HG03103 (cell line): ENCODE measurements at regions not wholly inside any gene's neighbourhood (a gene's known extent, or its start where the extent isn't known, plus 50 kb on each side); places are given as distances from the start of the nearest gene placed in this dataset.

Experiments used
- ATAC-seq: cut with Tn5 transposase; IDR thresholded peaks from one replicate; pipeline ENCODE4 v1.9.1; 2021; ENCODE audit warnings: low read depth; ENCODE audit not compliant: unreplicated experiment

DNA sequence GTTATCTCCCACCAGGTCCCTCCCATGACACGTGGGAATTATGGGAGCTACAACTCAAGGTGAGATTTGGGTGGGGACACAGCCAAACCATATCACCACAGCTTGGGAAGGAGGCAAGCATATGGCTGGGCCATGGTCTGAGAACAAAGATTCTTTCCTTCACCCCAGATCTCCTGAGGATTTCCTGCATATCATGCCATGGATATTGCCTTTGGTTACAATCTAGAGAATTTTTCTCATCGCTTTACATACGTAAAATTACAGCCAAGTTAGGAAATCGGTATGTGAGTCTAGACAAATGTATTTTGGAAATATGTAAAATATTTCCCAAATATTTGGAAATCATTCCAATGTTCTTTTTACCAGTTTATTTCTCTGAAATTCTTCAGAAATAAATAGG is 398.3 kb downstream of the RFC3 start:
- no peak for ATAC-seq

DNA sequence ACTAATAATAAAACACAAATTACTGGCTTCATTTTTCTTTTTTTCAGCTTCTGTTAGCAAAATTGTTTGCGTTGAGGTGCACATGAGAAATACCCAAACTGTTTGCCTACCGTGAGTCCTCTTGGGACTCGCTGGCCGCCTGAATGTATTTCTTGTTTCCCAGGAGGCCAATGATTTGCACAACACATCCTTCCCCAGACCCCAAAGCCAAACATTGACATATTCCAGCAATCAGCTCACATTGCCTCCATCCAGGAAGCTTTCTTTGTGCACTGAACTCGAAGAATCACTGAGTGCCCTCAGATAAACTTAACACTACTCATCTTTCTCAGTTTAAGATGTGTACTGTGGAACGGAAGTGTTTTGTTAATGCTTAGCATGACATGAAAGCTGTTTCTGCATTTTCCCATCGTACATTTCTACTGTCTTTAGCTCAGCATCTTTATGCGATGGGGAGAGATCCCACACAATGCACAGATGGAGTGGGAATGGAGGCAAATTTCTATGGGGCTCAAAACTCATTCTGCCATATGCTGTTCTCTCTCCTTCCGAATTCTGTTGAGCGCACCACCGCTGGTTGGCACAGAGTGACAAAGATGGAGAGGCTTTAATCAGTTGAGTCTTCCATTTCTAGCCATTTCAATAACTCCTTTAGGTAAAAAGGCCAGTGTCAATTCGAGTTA is 399.5 kb downstream of the RFC3 start:
- ATAC-seq = no peak

DNA sequence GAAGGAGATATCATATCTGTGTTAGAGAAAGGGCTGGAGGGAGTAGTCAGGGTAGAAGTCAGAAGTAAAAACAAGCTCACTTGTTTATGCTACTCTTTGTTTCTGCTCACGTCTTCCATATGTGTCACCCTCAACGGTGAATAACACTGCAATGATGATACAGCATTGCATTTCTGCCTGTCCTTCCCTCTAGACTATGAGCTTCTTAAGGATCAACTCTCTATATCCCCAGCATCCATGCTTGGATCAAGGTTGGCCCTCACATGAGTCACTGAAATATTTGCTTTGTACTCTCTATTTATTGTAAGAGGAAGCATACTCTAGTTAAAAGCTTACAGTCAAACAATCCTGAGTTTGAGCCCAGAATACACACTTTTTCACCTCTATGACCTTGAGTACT is 406.0 kb downstream of the RFC3 start:
- ATAC-seq = no peak

DNA sequence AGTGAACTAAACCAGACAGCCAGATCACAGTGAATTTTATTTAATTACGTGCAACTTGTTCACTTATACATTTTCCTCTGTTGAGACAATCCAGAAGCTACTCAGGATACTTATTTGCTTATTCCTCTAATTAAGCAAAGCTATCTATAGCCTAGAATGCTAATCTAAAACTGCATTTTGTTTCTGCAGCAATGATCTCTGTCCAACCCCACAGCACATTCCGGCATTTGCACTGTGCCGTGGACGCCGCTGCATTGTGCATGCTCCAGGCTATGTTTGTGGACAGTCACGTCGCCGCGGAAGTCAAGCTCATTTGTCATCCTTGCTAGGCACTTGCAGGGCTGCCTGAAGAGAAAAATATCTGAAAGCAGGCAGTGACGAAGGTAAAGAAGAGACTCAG is 406.9 kb downstream of the RFC3 start:
- no peak for ATAC-seq

DNA sequence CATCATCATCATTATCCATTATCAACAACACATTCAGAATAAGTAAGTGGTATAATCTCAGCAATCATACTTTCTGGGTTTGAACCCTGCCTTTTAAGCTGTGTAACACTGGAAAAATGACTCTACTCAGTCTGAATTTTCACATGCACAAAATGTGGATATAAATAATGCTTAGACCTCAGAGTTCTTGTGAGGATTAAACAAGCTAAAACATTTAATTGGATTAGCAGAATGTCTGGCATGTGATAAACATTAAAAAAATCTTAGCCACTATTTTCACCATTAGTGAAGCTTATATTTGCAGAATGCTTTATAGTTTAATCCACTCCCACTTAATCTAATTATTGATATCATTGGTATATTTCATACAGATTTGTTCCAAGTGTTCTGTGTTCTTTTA is 412.3 kb downstream of the RFC3 start:
- no peak for ATAC-seq

DNA sequence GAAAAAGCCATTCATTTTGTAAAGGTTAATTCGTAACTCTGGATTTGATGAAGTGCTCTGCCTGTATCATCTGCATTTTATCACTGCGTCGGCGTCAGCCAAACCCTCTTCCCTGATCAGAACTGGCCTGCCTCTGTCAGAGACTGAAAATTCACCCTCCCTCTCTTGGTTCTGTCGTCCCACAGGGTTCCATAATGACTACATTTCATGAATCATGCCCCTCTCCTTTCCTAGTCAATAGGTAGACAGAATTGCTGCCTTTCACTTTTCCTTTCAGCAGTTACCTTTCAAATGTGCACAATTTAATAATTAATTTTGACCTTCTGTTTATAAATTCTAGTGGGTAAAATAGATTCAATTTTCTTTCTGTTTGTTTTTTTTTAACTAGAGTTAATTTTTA is 423.4 kb downstream of the RFC3 start:
- ATAC-seq = no peak

DNA sequence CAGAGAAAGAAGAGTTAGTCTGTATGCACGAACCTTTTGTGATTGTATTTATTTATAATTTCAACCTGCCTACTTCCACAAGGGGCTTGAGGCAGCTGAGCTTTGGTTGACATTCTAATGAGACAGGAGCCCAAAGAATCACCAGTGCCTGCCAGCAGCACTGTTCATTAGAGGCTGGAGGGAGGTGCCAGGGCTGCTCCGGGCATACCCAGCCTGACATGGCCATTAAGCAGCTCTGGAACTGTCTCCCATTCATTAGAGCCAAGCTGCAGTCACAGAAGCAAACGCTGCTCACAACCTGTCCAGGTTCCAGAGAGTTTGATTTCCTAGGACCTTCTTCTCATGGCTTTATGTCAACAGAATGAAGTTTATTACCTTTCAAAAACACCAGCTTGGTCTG is 425.5 kb downstream of the RFC3 start:
- no peak for ATAC-seq

DNA sequence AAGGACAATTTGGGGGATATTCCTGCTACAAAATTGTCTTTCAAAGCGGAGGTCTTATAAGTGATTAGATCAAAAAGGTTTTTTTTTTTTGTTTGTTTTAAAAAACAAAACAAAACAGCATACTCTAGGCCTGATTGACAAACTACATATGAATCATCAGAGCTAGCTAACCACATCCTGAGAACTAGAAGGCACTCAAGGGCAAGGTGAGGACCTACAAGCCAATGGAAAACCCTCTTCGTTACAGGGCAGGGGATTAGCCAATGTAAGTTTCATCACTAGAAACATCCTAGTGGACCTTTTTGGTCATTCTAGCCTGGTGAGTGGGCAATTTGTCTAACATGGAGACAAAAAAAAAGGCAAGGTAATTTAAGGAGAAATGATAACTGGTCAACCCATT is 428.6 kb downstream of the RFC3 start:
- no peak for ATAC-seq

DNA sequence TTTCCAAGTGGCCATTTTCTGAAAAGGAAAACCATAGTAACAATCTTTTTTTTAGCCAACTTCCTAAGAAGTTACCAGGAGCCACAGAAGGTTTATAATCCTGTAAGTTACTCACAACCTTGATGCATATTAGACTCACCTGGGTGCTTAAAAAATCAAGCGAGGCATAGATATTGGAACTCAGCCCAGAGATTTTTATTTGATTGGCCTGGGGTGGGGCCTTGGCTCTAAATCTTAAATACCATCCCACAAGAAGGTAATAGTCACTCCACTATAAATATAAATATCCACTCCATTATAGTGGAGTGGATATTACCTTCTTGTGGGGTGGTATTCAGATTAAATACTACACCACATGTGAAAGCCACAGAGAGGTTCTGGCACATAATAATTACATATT is 429.6 kb downstream of the RFC3 start:
- ATAC-seq = no peak

DNA sequence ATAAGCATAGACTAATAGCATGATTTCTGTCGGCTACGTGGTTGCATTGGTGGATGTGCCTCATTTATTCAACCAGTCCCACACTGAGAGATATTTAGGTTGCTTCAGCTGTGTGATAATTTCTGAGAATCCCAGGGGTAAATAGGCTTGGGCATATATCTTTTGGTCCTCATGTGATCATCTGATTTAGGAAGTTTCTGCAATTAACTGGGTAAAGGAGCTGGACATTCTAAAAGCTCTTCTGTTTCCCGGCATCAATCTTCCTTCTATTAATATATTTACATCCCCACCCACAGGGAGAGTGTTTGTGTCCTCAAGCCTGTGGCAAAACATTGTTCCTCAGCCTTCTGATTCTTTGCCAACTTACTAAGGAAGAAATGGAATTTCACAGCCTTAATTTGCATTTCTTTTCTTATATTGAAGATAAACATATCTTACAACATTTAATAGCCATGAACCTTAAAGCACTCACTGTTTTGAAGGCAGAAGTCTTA is 431.6 kb downstream of the RFC3 start:
- no peak for ATAC-seq

DNA sequence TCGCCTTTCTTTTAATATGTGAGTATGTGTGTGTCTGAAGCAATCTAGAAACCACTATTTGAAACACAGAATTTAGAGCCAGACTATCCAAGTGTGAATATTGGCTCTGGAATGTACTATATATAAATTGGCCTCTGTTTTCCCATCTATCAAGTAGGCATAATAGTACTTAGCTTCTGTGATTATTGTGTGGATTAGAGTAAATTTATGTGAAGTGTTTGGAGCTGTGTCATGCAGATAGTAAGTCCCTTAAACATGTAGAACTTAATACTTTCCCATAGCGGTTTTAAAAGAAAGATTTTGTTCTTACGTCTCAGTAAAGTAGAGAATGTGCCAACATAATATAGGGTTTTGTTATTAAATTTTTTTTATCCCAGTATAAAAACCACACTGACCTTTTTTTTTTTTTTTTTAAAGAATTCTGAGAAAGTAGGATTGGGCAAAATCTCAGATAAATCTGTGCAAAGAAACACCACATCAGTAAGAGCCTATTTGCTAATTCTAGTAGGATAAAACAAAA is 432.3 kb downstream of the RFC3 start:
- ATAC-seq = no peak

DNA sequence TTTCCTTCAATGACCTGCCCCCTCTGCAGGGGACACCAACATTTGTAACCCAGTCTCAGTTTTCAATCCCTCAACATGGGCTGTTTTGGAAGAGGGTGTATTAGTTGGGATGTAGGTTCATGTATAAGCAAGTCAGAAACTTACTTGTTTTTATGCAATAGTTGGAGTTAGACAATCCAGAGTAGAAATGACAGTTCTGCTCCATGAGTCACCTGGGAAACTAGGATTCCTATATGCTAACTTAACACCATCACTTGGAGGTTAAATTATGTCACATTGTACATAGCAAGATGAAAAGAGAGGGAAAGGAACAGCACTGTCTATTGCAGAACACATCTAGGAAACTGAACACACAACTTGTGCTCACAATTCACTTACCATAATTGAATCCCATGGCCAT is 436.4 kb downstream of the RFC3 start:
- no peak for ATAC-seq

DNA sequence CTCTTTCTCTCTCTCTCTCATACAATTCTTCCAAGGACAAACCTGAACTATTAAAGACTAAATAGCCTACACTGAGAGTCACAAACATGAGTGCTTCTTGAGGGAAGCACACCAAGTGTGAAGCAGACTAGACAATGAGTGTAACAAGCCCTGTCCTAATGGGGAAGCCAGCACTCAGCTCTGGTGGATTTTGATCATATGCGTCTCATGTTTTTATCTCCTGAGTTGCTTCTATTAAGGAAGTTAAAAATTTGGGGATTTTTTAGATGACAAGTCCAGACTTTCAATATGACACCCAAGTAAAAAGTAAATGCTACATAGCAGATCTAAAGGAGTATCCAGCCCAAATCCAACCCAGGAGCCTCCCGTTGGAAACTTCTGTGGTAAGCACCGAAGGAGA is 437.8 kb downstream of the RFC3 start:
- no peak for ATAC-seq

DNA sequence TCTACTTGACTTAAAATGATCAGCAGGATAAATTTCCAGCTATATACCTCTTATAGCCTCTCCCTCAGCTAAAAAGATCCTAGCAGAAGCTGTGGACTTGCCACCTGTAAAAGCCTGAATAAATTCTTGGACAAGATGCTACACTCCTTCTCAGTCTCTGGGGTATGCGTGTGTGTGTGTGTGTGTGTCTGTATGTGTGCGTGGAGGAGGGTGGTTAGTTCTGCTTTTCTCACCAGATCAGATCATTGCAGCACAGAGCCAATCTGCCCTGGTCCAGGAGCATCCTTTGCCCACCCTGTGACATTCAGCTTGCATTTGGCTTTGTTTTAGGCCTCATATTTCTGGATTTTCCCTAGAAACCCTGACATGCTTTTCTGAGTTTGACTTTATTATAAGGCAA is 438.3 kb downstream of the RFC3 start:
- ATAC-seq = no peak

DNA sequence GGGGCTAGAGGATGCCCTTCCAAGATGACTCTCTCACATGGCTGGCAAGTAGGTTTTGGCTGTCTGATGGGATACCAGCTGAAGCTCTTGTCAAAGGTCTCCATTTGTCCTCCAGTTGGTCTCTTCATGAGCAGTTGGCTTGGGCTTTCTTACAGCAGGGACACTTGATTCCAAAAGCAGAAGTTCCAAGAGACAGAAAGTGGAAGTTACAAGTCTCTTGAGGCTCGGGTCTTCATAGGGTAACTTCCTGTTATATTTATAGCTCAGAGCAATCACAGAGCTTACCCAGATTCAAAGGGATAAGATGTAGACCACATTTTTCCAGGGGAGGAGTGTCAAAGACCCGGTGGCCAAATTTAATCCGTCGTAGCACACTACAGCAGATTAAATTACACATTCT is 440.0 kb downstream of the RFC3 start:
- ATAC-seq = no peak

DNA sequence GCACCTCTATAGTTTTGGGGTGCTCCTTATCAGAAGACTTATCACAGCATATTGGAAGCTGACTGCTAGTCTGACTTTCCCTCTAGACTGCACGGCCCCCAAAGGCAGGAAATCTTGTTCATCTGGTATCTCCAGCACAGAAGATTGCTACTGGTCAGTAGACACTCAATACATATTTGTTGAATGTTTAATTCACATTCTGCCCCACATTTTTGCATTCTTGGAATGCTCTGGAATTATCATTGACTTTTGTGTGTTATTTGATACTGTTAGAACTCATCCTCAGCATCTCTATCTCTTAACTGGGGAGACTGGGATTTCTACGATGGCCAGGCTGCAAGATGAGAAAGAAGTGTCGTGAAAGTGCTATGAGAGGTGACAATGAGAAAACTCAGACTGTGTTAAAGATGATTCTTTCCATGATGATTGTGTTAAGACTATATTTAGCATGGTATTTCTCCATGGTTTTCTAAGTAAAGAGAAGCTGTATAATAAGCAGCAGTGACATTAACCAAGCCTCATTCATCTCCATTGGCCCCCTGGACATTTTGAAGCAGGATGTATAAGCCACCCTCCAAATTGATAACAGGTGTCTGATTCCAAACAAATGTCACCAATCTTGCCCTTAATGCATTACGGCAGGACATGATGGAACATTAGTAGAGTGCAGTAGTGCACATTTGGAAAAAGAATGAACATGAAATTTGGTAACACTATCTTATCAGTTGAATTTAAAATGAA is 440.9 kb downstream of the RFC3 start:
- ATAC-seq = no peak

DNA sequence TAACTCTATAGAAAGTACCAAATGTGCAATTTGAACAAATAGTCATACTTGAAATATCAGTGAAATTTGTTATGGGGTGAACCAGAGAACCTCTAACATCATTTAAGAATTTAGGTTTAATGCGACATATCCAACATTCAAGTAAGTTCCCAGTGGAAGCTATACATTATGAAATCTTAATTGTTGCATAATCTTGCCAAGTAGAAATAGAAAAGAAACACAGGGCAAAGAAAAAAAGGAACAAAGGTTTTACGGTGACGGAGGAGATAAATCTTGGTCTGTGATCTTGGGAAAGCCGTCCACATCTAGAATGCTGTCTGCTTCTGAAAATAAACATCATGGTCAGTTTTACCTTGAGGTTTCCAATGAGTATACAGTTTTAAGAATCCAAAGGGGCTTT is 445.7 kb downstream of the RFC3 start:
- ATAC-seq = no peak

DNA sequence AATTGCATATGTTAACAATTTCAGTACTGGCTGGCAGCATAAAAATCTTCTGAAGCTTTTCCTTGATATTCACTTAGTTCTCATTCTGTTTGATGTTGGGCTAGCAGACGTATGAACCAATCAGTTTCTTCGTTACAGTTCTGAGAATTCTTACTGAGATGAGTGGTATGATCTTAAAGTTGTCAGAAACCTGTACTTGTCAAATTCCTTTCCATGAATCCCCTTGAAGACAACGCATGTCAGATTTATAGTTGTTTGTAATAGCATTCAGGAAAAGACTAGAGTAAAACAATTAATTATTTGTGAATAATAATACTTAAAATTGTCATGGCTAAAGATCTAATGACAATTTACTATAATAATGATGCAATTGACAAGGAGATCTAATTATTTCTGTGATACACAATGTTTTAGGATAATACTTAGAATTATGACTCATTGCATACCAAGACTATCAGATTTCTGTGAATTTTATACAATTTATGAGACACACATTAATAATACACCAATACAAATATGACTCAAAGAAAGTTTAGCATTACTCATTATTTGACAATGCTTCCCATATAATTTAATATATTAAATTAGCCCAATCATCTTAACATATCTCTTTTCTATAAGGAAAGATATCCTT is 447.2 kb downstream of the RFC3 start:
- ATAC-seq = no peak

DNA sequence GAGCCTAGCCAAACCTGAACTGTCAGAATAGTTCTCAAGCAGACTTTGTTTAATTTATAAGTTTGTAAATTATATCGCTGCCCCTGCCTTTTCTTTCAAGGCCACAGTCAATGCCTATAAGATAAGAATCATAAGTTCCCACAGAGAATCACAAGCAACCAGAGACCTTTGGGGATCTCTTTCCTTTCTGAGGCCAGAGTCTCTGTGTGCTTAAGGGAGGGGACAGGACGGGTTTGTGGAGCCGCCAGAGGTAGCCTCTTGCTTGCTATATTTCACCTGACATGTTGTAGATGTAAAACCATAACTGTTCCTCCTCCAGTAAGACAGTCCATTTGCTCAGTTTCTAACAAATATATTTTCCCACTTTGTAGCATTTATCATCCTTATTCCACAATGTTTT is 458.8 kb downstream of the RFC3 start:
- ATAC-seq = no peak

DNA sequence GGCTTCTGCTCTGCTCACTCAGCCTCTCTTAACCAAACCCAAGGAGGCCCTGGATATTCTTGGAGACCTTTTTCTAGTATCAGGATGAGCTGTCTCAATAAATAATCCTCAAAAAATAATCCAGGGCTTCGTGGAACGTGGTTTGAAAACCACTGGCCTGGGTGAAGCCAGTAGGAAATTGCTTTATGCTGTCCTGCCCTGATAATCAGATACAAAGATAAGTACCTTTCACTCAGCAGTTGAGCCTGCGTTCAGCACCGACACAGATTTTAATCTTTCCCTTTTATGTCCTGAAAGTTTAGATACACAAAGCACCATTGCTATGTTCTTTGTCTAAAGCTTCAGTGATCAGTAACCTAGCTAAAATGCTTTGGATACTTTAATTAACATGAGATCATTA is 460.0 kb downstream of the RFC3 start:
- ATAC-seq = no peak

DNA sequence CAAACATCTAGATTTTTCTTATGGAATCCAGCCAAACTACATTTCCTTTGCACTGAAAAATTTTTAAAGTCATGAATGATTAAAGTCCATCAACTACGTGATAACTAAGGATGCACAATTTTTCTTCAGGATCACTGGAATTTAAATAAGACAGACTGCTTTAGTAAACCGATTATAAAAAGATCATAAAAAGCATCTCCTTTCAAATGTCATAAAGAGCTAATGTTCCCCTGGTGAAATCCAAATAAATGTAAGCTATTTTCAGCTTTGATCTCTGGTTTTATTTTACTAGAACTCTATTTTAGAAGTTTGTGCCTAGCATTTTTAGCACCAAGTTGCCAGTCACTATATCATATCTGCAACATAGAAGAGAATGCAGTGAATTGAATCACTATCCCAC is 460.8 kb downstream of the RFC3 start:
- no peak for ATAC-seq

DNA sequence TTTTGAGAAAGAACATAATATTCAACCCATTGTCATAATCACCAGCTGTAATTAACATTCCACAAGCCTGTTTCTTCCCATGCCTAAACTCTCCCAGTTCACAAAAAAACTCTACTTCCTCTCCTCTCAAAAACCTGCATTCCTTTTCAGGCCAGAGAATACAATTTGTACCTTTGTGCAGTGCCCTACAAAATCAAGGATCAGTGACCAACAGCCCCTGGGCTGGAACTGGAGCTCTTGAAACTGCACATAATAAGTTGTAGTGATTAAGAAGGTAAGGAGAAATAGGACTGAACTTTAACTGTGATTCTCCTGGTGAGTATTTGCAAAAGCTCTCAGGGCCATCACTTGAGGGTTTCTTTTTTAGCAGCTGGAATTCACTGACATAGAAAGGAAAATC is 472.7 kb downstream of the RFC3 start:
- ATAC-seq = no peak
